GM23248 (cell line): ENCODE measurements at regions not wholly inside any gene's neighbourhood (a gene's known extent, or its start where the extent isn't known, plus 50 kb on each side); places are given as distances from the start of the nearest gene placed in this dataset.
A peak's percentile ranks its signal among the peaks of the same experiment; 100 is the strongest.

Experiments
- DNase-seq: peaks from one replicate; pipeline ENCODE4 v3.0.0-alpha.2; 2015
- H2AFZ ChIP-seq: fragments of 200-600 bp; sonication (generic); 2 replicates; pipeline ENCODE4 v1.6.1; 2016; ENCODE audit warnings: antibody characterized with exemption
- H3F3A ChIP-seq: fragments of 200-600 bp; sonication (generic); 2 replicates; pipeline ENCODE4 v1.6.1; 2016; ENCODE audit warnings: mild to moderate bottlenecking, antibody characterized with exemption, mixed run types; ENCODE audit not compliant: insufficient read depth
- H3K27ac ChIP-seq: fragments of 200-600 bp; sonication (generic); 2 replicates; pipeline ENCODE4 v1.5.1; 2016; ENCODE audit warnings: mild to moderate bottlenecking
- H3K27me3 ChIP-seq: fragments of 200-600 bp; sonication (generic); replicated peaks from 2 replicates; pipeline ENCODE4 v1.6.1; 2016; ENCODE audit warnings: mild to moderate bottlenecking; ENCODE audit not compliant: insufficient read depth
- H3K36me3 ChIP-seq: fragments of 200-600 bp; sonication (generic); 2 replicates; pipeline ENCODE4 v1.6.1; 2016; ENCODE audit warnings: low read depth, mild to moderate bottlenecking
- H3K4me1 ChIP-seq: fragments of 200-600 bp; sonication (generic); 2 replicates; pipeline ENCODE4 v1.6.1; 2016; ENCODE audit warnings: mild to moderate bottlenecking; ENCODE audit not compliant: insufficient read depth
- H3K4me2 ChIP-seq: fragments of 200-600 bp; sonication (generic); one replicate; pipeline ENCODE4 v1.6.1; 2016; ENCODE audit warnings: mild to moderate bottlenecking; ENCODE audit not compliant: unreplicated experiment
- H3K4me3 ChIP-seq: fragments of 200-600 bp; sonication (generic); 2 replicates; pipeline ENCODE4 v1.5.1; 2016; ENCODE audit warnings: mild to moderate bottlenecking
- H3K79me2 ChIP-seq: fragments of 200-600 bp; sonication (generic); 2 replicates; pipeline ENCODE4 v1.6.1; 2016; ENCODE audit warnings: mild to moderate bottlenecking; ENCODE audit not compliant: insufficient read depth
- H3K9ac ChIP-seq: fragments of 200-600 bp; sonication (generic); 2 replicates; pipeline ENCODE4 v1.6.1; 2016; ENCODE audit warnings: mild to moderate bottlenecking
- H3K9me2 ChIP-seq: fragments of 200-600 bp; sonication (generic); 2 replicates; pipeline ENCODE4 v1.6.1; 2016; ENCODE audit warnings: mixed run types, mild to moderate bottlenecking, moderate library complexity; ENCODE audit not compliant: insufficient read depth
- H3K9me3 ChIP-seq: fragments of 200-600 bp; sonication (generic); one replicate; pipeline ENCODE4 v1.6.1; 2017; ENCODE audit warnings: low read depth
- H4K20me1 ChIP-seq: fragments of 200-600 bp; sonication (generic); 2 replicates; pipeline ENCODE4 v1.6.0; 2016; ENCODE audit not compliant: insufficient read depth
- EZH2 ChIP-seq: fragments of 200-600 bp; sonication (generic); IDR thresholded peaks from 2 replicates; pipeline ENCODE4 v1.6.1; 2018; ENCODE audit warnings: antibody characterized with exemption, mild to moderate bottlenecking; ENCODE audit not compliant: insufficient read depth, poor library complexity, severe bottlenecking
- EZH2phosphoT487 ChIP-seq: fragments of 200-600 bp; sonication (generic); IDR thresholded peaks from 2 replicates; pipeline ENCODE4 v1.6.1; 2018; ENCODE audit warnings: antibody characterized with exemption, moderate library complexity, mild to moderate bottlenecking, low read depth; ENCODE audit not compliant: insufficient read depth
- WGBS, 2 experiments: methylation state at CpG; one replicate each; pipeline ENCODE4 v1.1.6; 2015 to 2017; ENCODE audit warnings: low lambda C conversion rate in 2 of 2, low coverage in 1 of 2; ENCODE audit errors: missing lambda C conversion rate in 2 of 2; 5-methylcytosine and 5-hydroxymethylcytosine counted together
- in situ Hi-C: fragments of 300-500 bp; cut with MboI; formaldehyde crosslinking; loops from 2 replicates; pipeline ENCODE4 v1.15.0; 2020

DNA sequence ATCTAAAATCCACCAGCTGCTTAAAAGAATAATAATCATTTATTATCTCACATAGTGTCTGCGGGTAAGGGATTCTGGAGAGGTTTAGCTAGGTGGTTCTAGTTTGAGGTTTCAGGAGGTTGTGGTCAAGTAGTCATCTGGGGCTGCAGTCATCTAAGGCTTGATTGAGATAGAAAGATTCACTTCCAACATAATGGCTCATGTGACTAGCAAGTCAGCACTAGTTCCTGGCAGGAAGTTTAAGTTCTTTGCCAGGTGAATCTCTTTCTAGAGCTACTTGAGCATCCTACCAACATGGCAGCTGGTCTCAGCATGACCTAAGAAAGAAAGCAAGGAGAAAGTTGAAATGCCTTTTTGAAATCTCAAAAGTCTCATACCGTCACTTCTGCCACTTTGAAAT lies 128.8 kb downstream of the EDN1 start:
- WGBS, 2 experiments, result 94 to 98% methylated on average over 2 of the region's 2 CpGs
- H3K9me2 ChIP-seq, result no peaks in the 10 kb centered on the region
- in situ Hi-C loops, result no loop called here

DNA sequence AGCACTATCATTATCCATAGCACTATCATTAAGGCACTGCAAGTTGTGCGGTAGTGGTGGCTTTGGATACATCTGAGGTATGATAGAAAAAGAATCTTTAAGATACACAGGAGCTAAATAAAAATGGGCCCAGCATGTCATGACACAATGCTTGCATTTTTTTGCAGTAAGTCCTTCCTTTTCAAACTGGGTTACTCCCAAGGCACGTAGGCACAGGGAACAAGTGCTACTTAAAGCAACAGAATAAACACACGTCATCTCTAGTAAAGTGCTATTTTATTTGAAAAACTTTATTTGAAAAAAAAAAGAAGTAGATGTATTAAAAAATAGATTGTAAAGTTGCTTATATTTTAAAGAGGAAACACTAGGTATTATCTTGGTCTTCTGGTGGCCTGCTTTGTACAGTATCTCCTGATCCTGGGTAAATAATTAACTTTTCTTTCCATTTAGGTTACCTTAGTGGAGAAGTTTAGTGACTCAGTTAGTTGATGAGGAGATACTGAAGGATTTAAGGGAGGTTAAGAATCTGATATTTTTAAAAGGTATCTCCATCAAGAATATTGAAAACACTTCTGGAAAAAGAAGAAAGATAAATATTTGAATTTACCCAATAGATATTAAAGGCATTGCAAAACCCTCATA lies 129.6 kb downstream of the EDN1 start:
- H3K9me3 ChIP-seq, result no peaks in the 10 kb centered on the region
- no peak for TF ChIP-seq EZH2
- TF ChIP-seq EZH2phosphoT487, result no peak
- no peak overlapping the region for H3K27ac ChIP-seq
- WGBS, 2 experiments, result 77 to 79% methylated on average over 3 of the region's 3 CpGs
- H2AFZ ChIP-seq, result no peak overlapping the region
- H3K79me2 ChIP-seq, result no peaks in the 10 kb centered on the region
- no peaks in the 10 kb centered on the region for H4K20me1 ChIP-seq
- 0 out of 2 replicates have a peak, but pooled peaks cover 8% of the 10 kb centered on the region for H3F3A ChIP-seq
- DNase-seq, result no peak
- H3K4me1 ChIP-seq, result peaks cover 13% of the 10 kb centered on the region
- H3K9ac ChIP-seq, result no peak overlapping the region
- no peaks in the 10 kb centered on the region for H3K27me3 ChIP-seq
- no peaks in the 10 kb centered on the region for H3K9me2 ChIP-seq
- no peaks in the 10 kb centered on the region for H3K36me3 ChIP-seq
- no peak overlapping the region for H3K4me2 ChIP-seq
- in situ Hi-C loops, result no loop called here
- H3K4me3 ChIP-seq, result no peak overlapping the region

More for the DNA sequence above, 128.8 kb downstream of the EDN1 start:
- DNase-seq, result no peak
- H3K4me2 ChIP-seq, result no peak overlapping the region
- H3K4me1 ChIP-seq, result peaks cover 15% of the 10 kb centered on the region
- H3K9ac ChIP-seq, result no peak overlapping the region
- H3K27me3 ChIP-seq, result no peaks in the 10 kb centered on the region
- H3K9me3 ChIP-seq, result no peaks in the 10 kb centered on the region
- TF ChIP-seq EZH2phosphoT487, result no peak
- TF ChIP-seq EZH2, result no peak
- H3K36me3 ChIP-seq, result no peaks in the 10 kb centered on the region
- H3K4me3 ChIP-seq, result no peak overlapping the region
- no peaks in the 10 kb centered on the region for H4K20me1 ChIP-seq
- H3F3A ChIP-seq, result 0 out of 2 replicates have a peak, but pooled peaks cover 8% of the 10 kb centered on the region
- H3K27ac ChIP-seq, result no peak overlapping the region
- no peak overlapping the region for H2AFZ ChIP-seq
- no peaks in the 10 kb centered on the region for H3K79me2 ChIP-seq

DNA sequence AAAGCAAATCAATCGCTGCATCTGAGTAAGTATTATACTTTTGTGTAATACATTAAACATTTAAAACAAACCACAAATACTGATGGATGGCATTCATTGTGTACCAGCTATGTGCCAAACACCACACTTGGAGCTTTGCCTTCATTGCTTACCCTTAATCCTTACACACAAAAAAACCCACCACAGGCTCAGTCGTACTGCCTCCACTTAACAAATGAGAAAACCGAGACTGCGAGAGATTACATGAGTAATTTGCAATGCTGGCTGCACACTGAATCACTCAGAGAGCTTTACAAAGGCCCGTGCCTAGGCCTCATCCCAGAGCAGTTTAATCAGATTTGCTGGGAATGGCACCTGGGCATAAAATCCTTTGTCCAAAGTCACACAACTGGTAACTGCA lies 130.5 kb downstream of the EDN1 start:
- Histone ChIP-seq H3K4me1 (peaks cover 13% of the 10 kb centered on the region), H3K27ac (no peak overlapping the region), H2AFZ (peak overlapping the region; percentile 37), H3K4me3 (no peak overlapping the region), H4K20me1 (no peaks in the 10 kb centered on the region), H3F3A (0 out of 2 replicates have a peak, but pooled peaks cover 8% of the 10 kb centered on the region), H3K79me2 (no peaks in the 10 kb centered on the region), H3K36me3 (no peaks in the 10 kb centered on the region), H3K4me2 (no peak overlapping the region), H3K9me3 (no peaks in the 10 kb centered on the region), H3K9ac (peak overlapping the region; percentile 35; the same call in 1 of the 2 replicates), H3K27me3 (no peaks in the 10 kb centered on the region), H3K9me2 (no peaks in the 10 kb centered on the region)
- TF ChIP-seq EZH2phosphoT487 (no peak), EZH2 (no peak)
- 46 to 58% methylated on average over 5 of the region's 5 CpGs for WGBS, 2 experiments
- DNase-seq, result peak; percentile 68
- in situ Hi-C loops, result no loop called here

DNA sequence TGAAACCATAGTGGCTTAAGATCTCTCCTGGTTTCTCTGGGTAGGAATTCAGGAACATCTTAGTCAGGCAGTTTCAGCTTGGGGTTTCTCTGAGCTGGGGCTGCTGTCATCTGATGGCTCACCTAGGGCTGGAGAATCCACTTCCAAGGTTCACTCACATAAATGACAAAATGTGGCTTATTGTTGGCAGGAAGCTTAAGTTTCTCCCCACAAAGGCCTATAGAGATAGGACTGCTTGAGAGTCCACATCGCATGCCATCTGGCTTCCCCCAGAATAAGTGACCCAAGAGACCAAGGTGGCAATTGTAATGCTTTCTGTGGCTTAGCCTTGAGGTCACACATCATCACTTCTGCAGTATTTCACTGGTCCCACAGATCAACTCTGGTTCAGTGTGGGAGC lies 131.4 kb downstream of the EDN1 start:
- H3F3A ChIP-seq, result 0 out of 2 replicates have a peak, but pooled peaks cover 8% of the 10 kb centered on the region
- H2AFZ ChIP-seq, result no peak overlapping the region
- no peaks in the 10 kb centered on the region for H3K79me2 ChIP-seq
- H3K36me3 ChIP-seq, result no peaks in the 10 kb centered on the region
- no peak for DNase-seq
- H3K9me2 ChIP-seq, result no peaks in the 10 kb centered on the region
- no peaks in the 10 kb centered on the region for H3K27me3 ChIP-seq
- no peak overlapping the region for H3K27ac ChIP-seq
- no peaks in the 10 kb centered on the region for H4K20me1 ChIP-seq
- H3K4me1 ChIP-seq, result peaks cover 13% of the 10 kb centered on the region
- no peaks in the 10 kb centered on the region for H3K9me3 ChIP-seq
- H3K4me3 ChIP-seq, result no peak overlapping the region
- H3K9ac ChIP-seq, result no peak overlapping the region
- in situ Hi-C loops, result no loop called here
- no peak for TF ChIP-seq EZH2
- no peak for TF ChIP-seq EZH2phosphoT487
- WGBS, 2 experiments, result 94 to 100% methylated on average over 1 of the region's 1 CpG
- H3K4me2 ChIP-seq, result no peak overlapping the region
